ENCODE measurements at regions not wholly inside any gene's neighbourhood (a gene's known extent, or its start where the extent isn't known, plus 50 kb on each side); places are given as distances from the start of the nearest gene placed in this dataset.

GRCh38 chr6:128725271-128726233 is 157.4 kb upstream of the LAMA2 start:
- TF ChIP-seq CTCF (IDR thresholded peaks at IDR 0.05; ENCODE audit: insufficient read depth, low read length) (peak; percentile 36), REST (IDR thresholded peaks at IDR 0.05; ENCODE audit: insufficient replicate concordance, low read depth) (no peak), POLR2AphosphoS5 (IDR thresholded peaks at IDR 0.05; ENCODE audit: low read depth) (no peak)
